NOMO-1 treated with DMSO at 0.1 percent for 48 hours (cell line): ENCODE measurements at regions not wholly inside any gene's neighbourhood (a gene's known extent, or its start where the extent isn't known, plus 50 kb on each side); places are given as distances from the start of the nearest gene placed in this dataset.
"Not testable (repeated sequence)": the region's sequence is repeated elsewhere in the genome, so short reads cannot be mapped to it uniquely, and the experiment has no call there.

ENCODE experiments used
- DNase-seq: peaks from one replicate; lab custom pipeline; 2025; ENCODE audit not compliant: unreplicated experiment; lab: John Stamatoyannopoulos, UW

DNA sequence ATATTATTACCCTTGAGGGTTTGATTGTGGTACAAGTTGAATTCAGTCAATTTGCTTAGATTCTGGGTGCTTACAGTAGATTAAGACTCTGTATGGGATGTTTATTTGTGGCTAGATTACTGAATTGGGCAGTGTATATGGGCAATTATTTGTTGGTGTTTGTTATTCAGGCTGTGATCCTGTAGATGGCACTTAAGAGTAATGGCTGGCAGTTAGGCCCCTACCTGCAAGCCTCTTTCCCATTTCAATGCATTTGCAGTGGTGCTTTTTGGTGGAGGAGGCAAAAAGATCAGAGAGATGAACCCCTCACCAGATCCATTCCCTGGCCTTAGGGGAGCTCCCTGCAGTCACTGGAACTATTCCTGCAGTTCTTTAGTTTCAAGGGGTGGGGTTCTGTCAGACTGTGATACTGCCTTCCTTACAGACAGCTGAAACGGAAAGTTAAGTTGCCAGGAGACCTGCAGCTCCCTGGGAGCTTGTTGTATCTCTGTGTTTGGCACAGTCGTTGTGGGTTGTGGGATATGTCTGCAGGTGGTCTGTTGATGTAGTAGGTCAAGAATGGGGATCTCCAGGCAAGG lies 199.5 kb downstream of the AASDHPPT start:
- no peak for DNase-seq

DNA sequence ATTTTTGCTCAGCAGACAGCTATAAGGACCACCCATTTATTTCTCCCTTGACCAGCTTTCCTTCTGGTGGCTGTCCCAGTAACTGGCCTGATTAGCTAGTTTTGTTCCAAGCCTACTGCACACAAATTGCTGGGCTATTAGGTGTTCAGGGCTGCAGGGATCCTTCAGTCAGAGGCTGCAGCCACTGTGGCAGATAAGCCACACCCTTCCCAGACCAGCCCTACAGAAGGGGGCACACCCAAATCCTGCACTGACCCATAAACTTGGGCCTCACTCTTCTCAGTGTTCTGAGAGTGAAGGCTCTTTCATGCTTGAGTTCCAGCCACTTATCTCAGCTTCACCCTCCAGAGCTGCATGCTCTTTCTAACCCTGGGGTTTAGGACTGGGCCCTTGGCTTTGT lies 200.0 kb downstream of the AASDHPPT start:
- no peak for DNase-seq

DNA sequence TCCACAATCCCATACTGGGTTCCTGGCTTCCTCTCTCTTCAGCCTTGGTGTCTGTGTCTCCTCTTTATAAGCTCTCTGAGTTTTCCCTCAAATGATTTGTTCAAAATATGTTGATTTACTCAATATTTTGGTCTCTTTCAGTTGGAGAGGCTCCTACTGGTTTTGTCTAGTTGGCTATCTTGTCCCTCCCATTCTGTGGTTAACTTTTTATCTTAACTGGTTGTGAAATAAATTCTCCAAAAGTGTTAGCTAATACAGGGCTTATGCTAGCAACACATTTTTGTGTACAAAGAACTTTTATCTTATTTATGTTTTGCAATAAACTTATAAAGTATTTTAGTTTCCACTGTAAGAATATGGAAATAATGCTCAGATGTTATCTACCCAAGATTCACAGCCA lies 200.9 kb downstream of the AASDHPPT start:
- DNase-seq = no peak

DNA sequence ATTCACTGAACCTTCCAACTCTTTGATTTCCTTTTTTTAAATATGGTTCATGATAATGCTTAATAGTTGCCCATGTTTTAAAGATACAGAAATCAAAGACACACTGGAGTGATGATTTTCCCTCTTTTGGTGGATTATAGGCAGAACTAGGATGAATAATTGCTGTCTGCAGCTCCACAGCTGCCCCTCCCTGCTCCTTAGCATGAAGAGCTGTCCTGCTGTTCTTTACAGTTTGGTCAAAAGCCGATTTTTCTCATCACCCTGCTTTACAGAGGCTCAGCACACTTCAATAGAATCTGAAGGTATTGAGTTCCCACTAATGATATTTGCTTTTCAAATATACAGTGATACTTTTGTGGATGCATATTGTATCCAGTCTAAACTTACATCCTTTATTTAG lies 202.6 kb downstream of the AASDHPPT start:
- DNase-seq = no peak

DNA sequence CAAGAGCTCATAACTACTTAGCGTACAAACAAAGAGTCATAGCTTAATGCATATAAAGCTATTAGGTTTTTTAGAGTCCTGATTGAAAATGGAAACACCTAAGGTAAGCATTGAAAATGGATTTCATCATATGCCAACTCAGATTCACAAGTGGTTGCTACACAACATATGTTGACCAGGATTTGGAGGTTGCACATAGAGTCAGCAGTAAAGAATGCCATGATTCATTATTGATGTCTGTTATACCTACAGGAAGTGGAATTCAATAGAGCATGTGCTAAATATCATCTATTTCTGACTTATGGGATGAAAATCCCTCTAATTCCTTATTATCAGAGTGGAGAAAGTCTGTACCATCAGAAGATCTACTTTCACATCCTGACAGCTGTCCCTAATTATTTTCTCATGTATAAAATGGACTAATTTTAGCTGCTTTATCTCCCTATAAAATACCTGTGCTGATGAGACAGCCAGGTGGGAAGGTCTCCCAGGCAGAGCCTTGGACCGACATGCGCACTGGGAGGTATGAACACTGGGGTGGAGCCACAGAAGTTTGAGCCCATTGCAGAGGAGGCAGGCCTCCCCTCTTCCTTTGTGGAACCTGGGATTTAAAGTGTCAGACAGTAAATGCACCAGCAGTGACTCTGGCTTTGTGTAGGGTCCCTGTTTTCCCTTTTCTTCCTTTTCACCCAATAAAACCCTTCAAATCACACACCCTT lies 204.2 kb downstream of the AASDHPPT start:
- no peak for DNase-seq

DNA sequence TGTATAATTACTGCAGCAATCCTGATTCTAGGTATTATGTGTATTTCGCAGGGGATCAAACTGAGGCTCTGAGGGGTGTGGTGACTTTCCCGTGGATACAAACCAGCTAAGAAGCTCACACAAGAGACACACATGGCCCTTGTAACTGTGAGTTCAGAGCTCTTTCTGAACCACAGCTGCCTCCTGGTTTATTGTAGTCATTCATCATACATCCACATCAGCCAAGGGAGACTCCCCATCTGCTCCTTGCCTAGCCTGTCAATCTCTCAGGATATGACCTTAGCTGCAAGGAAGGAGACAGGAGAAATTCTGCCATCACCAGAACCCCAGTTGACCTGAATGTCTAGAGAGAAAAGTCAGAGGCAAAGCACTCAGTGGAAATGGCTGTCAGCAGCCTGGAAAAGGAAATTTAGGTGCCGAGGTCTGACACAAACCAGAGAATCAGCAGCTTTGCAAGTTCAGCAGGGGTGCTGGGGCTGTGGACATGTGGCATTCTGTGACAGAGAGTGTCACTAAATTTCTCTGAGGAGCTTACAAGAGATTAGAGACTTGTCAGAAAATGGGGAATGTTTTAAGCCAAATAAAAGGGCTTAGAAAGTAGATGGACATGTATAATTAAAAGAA lies 209.5 kb downstream of the AASDHPPT start:
- DNase-seq = no peak

DNA sequence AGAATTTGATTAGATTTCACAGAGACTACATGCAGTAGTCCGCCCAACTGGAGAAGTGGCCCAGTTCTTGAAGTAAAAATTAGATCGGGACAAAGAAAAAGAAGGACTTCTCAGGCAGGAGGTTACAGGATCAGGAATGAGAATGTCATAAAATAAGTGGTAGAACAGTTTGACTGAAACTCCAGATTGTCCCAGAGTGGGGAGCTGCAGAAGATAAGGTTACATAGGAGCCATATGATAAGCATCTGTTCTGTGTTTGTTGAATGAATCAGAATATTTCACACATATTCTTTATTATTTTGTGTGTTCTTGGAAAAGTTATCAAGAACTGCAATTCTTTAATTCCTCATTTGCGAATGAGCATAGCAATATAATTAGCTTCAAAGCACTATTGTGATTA lies 210.6 kb downstream of the AASDHPPT start:
- no peak for DNase-seq

DNA sequence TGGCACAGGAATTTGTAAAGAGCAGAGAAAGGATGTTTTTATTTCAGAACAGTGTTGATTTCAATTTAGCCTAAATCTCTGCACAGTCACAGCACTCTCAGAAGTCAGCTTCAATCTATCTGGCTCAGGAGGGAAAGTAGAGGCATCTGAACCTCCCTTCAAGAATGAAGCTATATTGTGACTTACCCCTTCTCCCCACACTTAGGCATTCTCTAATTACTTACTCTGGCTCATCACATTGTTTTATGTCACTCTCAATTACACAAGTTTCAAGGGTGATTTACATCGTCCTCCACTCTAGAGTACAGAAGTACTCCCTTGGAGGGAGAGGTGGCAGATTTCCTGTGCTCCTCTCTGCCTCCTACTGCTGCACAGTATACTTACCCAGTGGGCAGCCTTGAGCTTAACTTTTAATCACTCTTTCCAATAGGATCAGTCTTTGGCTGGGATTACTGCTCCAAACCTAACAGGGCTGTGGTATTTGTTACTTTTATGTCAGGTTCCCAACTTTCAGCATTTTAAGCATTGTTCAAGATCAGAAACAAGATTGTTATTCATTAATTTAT lies 211.4 kb downstream of the AASDHPPT start:
- no peak for DNase-seq

DNA sequence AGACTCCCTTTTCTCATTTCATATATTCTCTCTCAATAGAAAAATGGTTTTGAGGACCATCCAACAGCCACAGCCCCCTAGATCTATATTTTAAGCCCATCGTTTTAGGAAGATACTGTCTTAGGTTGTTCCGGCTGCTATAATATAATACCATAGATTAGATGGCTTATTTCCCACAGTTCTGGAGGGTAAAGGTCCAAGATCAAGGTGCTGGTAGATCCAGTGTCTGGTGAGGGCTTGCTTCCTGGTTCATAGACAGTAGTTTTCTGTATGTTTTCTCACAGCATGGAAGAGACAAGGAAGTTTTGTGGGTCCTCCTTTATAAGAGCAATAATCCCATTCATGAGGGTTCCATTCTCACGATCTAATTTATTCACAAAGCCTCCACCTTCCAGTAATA lies 215.1 kb downstream of the AASDHPPT start:
- DNase-seq = no peak

DNA sequence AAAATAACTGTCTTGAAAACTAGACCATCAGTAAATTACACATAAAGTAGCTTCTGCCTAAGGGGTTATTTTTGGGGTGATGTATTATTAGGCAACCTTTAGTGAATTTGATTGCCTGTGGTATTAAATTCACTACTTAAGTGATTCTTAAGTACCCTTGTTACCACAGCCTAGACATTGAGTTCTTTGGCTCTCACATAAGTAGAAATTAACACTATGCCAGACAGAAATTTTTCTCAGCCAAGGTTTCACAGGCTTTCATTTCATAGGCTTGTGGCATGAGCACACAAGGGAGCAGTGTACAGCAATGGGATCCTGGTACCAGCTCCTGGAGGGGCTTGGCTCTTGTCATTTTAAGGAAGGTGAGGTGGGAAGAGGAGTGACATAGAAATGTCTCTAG lies 218.5 kb downstream of the AASDHPPT start:
- no peak for DNase-seq

DNA sequence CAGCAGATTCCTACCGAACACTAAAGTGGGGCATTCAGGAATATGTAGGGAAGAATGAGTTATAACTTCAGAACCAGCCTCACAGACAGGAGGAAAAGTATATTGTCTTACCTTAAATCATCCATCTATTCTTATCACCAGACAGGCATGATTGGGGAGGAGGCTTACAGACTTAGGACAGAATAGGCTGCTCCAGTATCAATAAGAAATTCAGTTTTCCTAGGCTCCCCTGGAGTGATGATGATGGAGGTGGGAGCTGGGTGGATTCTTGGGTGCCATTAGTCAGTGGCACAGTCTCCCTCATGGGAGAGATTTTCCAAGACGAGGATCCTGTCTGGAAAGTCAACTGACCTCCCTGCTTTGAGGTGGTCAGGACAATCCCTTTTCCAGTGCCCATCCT lies 225.0 kb downstream of the AASDHPPT start:
- no peak for DNase-seq

DNA sequence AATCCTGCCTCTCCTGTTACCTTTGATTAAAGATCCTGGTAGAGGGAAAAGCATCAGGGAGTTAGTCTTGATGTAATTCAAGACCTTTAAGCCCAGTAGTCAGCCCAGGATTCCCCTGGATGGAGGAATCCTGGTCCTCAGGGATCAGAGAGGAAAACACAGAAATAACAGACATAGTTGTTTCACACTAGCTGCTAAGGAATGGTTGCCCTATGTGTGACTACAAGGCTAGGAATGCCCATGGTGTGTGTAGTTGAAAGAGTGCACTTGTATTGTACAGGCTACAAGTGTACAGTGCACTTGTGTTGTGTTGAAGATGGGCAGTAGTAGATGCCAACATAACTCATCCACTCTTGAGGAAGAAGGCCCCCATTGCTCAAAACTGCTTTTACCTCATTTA lies 226.8 kb downstream of the AASDHPPT start:
- DNase-seq = no peak

DNA sequence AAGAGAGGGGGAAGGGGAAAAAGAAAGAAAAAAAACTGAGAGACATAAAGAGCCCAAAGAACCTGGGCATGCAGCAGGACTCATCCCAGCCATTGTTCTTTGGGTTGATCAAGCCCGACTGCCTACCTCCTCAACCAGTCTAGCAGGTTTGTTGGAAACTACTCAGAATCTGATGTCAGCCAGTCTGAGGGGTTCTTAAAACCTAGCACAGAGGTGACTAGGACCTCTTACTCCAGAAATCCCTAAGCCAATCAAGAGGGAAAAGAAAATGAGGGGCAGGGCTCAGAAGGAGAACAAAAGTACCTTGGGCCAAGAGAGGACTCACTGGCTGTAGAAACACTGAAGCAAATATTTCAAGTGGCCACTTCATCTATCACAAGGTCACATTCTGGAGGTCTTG lies 228.0 kb downstream of the AASDHPPT start:
- no peak for DNase-seq

DNA sequence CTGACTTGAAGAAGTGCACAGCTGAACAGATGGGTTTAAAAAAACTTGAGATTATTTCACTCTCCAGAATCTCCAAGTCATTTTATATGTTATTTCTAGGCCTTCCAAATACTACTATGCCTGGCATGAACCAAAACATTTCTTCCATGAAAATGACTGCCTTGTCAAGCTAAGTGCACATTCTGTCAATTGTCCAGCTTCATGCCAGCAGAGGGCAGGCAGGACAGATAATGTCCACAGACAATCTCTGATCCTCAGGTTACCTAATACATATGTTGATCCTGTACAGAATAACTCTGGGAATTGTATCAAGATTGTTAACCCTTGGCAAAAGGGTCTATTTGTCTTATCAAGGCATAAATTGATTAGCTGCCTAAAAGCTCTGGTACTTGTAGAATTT lies 229.5 kb downstream of the AASDHPPT start:
- no peak for DNase-seq

DNA sequence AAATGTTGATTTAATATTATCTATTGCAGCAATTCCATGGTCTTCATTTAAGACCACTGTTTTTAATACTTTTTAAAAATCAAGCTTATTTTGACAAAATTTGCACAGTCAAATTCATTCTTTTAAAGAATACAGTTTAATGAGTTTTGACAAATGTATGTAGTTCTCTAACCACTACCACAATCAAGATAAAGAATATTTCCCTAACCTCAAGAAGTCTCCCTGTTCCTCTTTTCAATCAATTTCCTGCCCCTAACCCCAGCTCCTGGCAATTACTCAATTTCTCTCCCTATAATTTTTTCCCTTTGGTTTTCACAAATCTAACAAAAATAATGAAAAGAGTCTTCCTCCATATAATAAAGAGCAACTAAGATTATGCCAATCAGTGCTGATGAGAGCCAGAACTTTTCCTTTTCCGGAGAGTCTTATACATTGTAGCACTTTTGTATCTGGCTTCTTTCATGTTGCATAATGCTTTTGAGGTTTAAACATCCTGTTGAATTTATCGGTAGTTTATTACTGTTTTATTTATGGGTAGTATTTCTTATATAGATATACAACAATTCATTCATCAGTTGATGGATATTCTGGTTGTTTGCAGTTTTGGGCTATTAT lies 231.7 kb downstream of the AASDHPPT start:
- DNase-seq = peak; percentile 1

DNA sequence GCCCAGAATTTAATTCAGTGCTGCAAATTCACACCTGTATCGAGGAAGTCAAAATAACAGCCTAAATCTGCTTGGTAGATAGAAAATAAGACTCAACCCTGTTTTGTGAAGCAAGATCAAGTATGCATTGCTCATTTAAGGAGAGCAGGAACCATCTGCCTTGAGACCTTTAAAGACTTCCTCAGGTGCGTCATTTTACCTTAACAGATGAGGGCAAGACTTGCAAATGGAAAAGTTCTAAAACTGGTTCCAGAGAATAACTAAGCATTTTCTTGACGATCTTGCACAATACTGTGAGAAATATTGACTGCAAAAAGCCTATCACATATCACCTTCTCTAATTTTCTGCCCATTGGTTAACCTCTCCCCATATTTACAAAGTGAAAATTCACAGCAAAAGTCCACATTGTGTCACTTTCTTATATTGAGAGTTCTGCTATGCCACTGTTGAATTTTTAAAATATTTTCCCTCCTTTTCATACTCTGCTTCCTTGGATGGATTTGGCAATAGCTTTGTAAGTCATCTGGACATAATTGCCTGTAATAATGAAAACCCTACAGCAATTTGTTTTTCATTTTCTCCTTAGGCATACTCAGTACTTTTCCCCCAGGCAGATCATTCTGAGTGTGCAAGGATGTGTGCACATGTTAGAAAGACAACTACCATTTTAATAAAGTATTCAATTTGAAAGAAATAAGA lies 234.2 kb downstream of the AASDHPPT start:
- no peak for DNase-seq

DNA sequence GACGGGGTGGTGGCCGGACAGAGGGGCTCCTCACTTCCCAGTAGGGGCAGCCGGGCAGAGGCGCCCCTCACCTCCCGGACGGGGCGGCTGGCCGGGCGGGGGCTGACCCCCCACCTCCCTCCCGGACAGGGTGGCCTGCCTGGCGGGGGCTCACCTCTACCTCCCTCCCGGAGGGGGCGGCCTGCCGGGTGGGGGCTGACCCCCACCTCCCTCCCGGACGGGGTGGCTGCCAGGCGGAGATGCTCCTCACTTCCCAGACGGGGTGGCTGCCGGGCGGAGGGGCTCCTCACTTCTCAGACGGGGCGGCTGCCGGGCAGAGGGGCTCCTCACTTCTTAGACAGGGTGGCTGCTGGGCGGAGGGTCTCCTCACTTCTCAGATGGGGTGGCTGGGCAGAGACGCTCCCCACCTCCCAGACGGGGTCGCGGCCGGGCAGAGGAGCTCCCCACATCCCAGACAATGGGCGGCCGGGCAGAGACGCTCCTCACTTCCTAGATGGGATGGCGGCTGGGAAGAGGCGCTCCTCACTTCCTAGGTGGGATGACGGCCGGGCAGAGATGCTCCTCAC lies 239.8 kb downstream of the AASDHPPT start:
- not testable (repeated sequence) for DNase-seq

DNA sequence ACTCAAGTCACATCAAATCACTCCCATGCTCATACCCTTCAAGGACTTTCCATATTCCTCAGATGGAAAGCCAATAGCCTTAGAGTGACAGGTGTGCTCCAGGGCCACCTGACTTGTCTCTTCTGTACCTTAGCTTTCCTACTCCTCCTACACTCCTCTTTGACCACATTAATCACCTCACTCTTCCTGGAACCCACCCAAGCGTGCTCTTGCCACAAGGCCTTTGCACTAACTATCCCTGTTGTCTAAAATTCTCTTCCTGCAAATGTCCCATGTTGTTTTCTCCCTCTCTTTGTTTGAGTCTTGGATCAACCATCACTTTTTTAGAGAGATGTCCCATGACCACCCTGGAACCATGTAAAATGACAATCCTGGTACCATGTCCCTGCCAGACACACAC lies 244.1 kb downstream of the AASDHPPT start:
- no peak for DNase-seq

DNA sequence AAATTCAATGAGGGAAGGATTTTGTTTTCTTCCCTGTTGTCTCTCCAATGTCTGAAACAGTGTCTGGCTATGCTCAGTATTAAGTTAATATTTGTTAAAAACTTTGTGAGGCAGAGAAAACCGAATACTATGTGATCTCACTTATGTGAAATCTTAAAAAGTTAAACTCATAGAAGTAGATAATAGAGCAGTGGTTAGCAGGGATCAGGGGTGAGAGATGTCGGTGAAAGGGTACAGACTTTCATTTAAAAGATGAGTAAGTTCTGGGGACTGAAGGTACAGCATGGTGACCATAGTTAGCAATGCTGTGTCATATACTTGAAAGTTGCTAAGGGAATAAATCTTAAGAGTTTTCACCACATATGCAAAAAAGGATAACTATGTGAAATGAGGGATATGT lies 244.6 kb downstream of the AASDHPPT start:
- DNase-seq = no peak

DNA sequence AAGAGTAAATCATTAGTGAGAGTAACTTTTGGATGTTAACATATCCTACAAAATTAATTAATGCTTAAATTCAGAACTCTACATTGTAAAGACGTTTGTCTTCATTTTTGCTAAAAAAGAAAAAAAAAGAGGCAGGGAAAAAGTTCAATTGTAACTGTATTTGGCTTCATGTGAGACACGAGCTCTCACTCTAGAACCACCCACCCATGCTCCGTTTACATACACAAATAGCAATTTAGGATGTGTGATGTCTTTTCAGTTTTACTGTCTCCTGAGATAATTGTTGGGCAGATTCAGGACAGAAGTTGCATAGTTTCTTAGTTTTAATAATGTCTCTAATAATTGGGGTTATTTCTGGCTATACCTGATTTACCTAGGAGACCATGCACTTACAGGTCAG lies 248.6 kb downstream of the AASDHPPT start:
- DNase-seq = no peak

DNA sequence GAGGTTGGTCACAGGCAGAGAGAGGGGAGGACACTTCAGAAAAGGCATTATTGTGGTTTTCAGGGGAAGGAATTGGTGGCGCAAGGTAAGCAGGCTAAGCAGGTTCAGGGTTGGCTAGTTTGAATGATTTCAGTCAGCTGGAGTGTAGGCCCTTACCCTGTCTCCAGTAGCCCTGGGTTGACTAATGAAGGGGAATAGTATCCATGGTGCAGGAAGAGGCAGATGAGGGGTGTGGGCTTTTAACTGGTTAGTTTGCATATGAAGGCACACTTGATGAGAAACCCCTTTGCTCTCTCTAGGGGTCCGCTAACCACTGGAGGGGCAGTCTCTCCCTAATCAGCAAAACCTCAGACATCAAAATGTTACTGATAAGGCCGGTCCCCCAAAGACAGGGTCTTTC lies 249.7 kb downstream of the AASDHPPT start:
- no peak for DNase-seq
